ENCODE measurements at regions not wholly inside any gene's neighbourhood (a gene's known extent, or its start where the extent isn't known, plus 50 kb on each side); places are given as distances from the start of the nearest gene placed in this dataset.
"Not testable (repeated sequence)": the region's sequence is repeated elsewhere in the genome, so short reads cannot be mapped to it uniquely, and the experiment has no call there.

GRCh38 chr18:56421647-56422046 lies 216.7 kb downstream of the TXNL1 start:
- DNase-seq (no peak), ATAC-seq (no peak)
- no peak for TF ChIP-seq CTCF (IDR thresholded peaks at IDR 0.05)
- Histone ChIP-seq H3K4me1 (no peaks in the 10 kb centered on the region), H3K27me3 (no peaks in the 10 kb centered on the region), H3K27ac (no peak overlapping the region), H3K36me3 (no peaks in the 10 kb centered on the region), H3K9me3 (peaks cover 0 to 2% of the 10 kb centered on the region in 2 donors), H3K4me3 (no peak overlapping the region)
- intact Hi-C loops (cut with DNase I): no loop called here

GRCh38 chr18:56420868-56421267 lies 217.5 kb downstream of the TXNL1 start:
- H3K36me3 ChIP-seq; H3K27ac ChIP-seq; H3K27me3 ChIP-seq; H3K9me3 ChIP-seq; H3K4me3 ChIP-seq; H3K4me1 ChIP-seq; DNase-seq; ATAC-seq; intact Hi-C loops (cut with DNase I): not testable (repeated sequence)

DNA sequence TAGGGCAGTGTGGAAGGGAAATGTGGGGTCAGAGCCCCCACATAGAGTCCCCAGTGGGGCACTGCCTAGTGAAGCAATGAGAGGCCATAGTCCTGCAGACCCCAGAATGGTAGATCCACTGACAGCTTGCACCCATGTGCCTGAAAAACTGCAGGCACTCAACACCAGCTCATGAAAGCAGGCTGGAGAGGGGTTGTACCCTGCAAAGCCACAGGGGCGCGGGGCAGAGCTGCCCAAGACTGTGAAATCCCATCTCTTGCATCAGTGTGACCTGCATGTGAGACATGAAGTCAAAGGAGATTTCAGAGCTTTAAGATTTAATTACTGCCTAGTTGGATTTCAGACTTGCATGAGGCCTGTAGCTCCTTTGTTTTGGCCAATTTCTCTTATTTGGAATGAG lies 224.0 kb downstream of the TXNL1 start:
- DNase-seq: no peak
- Histone ChIP-seq H3K27ac (no peak overlapping the region), H3K36me3 (no peaks in the 10 kb centered on the region), H3K27me3 (no peaks in the 10 kb centered on the region), H3K4me1 (no peaks in the 10 kb centered on the region), H3K9me3 (peaks cover 0 to 20% of the 10 kb centered on the region in 2 donors), H3K4me3 (no peak overlapping the region)
- no peak for ATAC-seq
- intact Hi-C loops (cut with DNase I): no loop called here
- TF ChIP-seq CTCF (IDR thresholded peaks at IDR 0.05): no peak

GRCh38 chr18:56413862-56414261 lies 224.5 kb downstream of the TXNL1 start:
- no peak for ATAC-seq
- TF ChIP-seq CTCF (IDR thresholded peaks at IDR 0.05): no peak
- no peak for DNase-seq

DNA sequence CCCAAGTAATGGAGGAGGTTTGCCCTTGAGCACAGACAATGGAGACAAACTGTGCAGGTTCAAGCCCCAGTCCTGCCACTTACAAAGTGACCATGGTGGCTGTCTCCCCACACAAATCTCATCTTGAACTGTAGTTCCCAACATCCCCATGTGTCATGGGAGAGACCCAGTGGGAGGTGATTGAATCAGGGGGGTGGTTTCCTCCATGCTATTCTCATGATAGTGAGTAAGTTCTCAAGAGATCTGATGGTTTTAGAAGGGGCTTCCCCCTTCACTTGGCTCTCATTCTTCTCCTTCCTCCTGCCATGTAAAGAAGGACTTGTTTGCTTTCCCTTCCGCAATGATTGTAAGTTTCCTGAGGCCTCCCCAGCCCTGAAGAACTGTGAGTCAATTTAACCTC lies 225.4 kb downstream of the TXNL1 start:
- H3K9me3 ChIP-seq: peaks cover 0 to 20% of the 10 kb centered on the region in 2 donors
- no peak overlapping the region for H3K27ac ChIP-seq
- no peak overlapping the region for H3K4me3 ChIP-seq
- no peak for ATAC-seq
- no peaks in the 10 kb centered on the region for H3K27me3 ChIP-seq
- TF ChIP-seq CTCF (IDR thresholded peaks at IDR 0.05): no peak
- intact Hi-C loops (cut with DNase I): no loop called here
- no peaks in the 10 kb centered on the region for H3K4me1 ChIP-seq
- DNase-seq: no peak
- H3K36me3 ChIP-seq: no peaks in the 10 kb centered on the region

More at GRCh38 chr18:56413862-56414261, 224.5 kb downstream of the TXNL1 start:
- intact Hi-C loops (cut with DNase I): no loop called here
- H3K27me3 ChIP-seq: no peaks in the 10 kb centered on the region
- no peaks in the 10 kb centered on the region for H3K36me3 ChIP-seq
- no peaks in the 10 kb centered on the region for H3K4me1 ChIP-seq
- peaks cover 0 to 20% of the 10 kb centered on the region in 2 donors for H3K9me3 ChIP-seq
- no peak overlapping the region for H3K4me3 ChIP-seq
- H3K27ac ChIP-seq: no peak overlapping the region

GRCh38 chr18:56409736-56410135 lies 228.7 kb downstream of the TXNL1 start:
- no peaks in the 10 kb centered on the region for H3K27me3 ChIP-seq
- intact Hi-C loops (cut with DNase I): no loop called here
- no peak for TF ChIP-seq CTCF (IDR thresholded peaks at IDR 0.05)
- H3K4me1 ChIP-seq: no peaks in the 10 kb centered on the region
- no peak overlapping the region for H3K4me3 ChIP-seq
- DNase-seq: no peak
- no peak overlapping the region for H3K27ac ChIP-seq
- no peaks in the 10 kb centered on the region for H3K36me3 ChIP-seq
- H3K9me3 ChIP-seq: peaks cover 0 to 10% of the 10 kb centered on the region in 2 donors
- ATAC-seq: no peak
